Limb (tissue), 2 donors: ENCODE measurements at regions not wholly inside any gene's neighbourhood (a gene's known extent, or its start where the extent isn't known, plus 50 kb on each side); places are given as distances from the start of the nearest gene placed in this dataset.
A peak's percentile ranks its signal among the peaks of the same experiment; 100 is the strongest.
"Not testable (repeated sequence)": the region's sequence is repeated elsewhere in the genome, so short reads cannot be mapped to it uniquely, and the experiment has no call there.

Source experiments
- DNase-seq, 2 donors: peaks; one replicate each; pipeline ENCODE4 v3.0.0-alpha.2; 2016; ENCODE audit errors: extremely low spot score in 2 of 2

GRCh38 chr7:73918926-73919693 is 58.2 kb downstream of the TMEM270 start:
- no peak for DNase-seq

GRCh38 chr7:73919694-73920375 is 58.9 kb downstream of the TMEM270 start:
- DNase-seq = no peak

GRCh38 chr7:73920406-73921134 is 59.6 kb downstream of the TMEM270 start:
- DNase-seq = no peak

- peak in 1 of 2 donors; percentile 41 for DNase-seq
Measured at GRCh38 chr7:73921623-73922528, 60.9 kb downstream of the TMEM270 start.

- not testable (repeated sequence) for DNase-seq
Measured at GRCh38 chr7:73928644-73929043, 67.7 kb downstream of the TMEM270 start.

GRCh38 chr7:73931502-73931901 is 70.5 kb downstream of the TMEM270 start:
- no peak for DNase-seq

- DNase-seq = no peak
Measured at GRCh38 chr7:73932364-73932763, 71.4 kb downstream of the TMEM270 start.

- no peak for DNase-seq
Measured at GRCh38 chr7:73933091-73933490, 72.1 kb downstream of the TMEM270 start.

GRCh38 chr7:73936967-73937366 is 76.0 kb downstream of the TMEM270 start:
- DNase-seq = no peak

- DNase-seq = not testable (repeated sequence)
Measured at GRCh38 chr7:73937650-73938049, 76.7 kb downstream of the TMEM270 start.

- DNase-seq = no peak
Measured at GRCh38 chr7:73939528-73939927, 78.6 kb downstream of the TMEM270 start.

GRCh38 chr7:73940701-73941238 is 79.8 kb downstream of the TMEM270 start:
- no peak for DNase-seq

GRCh38 chr7:73941836-73942551 is 81.0 kb downstream of the TMEM270 start:
- no peak for DNase-seq

GRCh38 chr7:73945022-73945421 is 83.0 kb upstream of the ELN start:
- no peak for DNase-seq

- no peak for DNase-seq
Measured at GRCh38 chr7:73948287-73948686, 79.7 kb upstream of the ELN start.

- DNase-seq = no peak
Measured at GRCh38 chr7:73952266-73952665, 75.7 kb upstream of the ELN start.

GRCh38 chr7:73954181-73954580 is 73.8 kb upstream of the ELN start:
- no peak for DNase-seq

GRCh38 chr7:73954861-73955260 is 73.1 kb upstream of the ELN start:
- no peak for DNase-seq

- DNase-seq = no peak
Measured at GRCh38 chr7:73960548-73960947, 67.4 kb upstream of the ELN start.

GRCh38 chr7:73961991-73962390 is 66.0 kb upstream of the ELN start:
- DNase-seq = not testable (repeated sequence)
